ENCODE measurements at regions not wholly inside any gene's neighbourhood (a gene's known extent, or its start where the extent isn't known, plus 50 kb on each side); places are given as distances from the start of the nearest gene placed in this dataset.

GRCh38 chr7:69042138-69042537, 556.1 kb upstream of the AUTS2 start:
- H3K27ac ChIP-seq (ENCODE audit: low read length), result no peak overlapping the region
- no peaks in the 10 kb centered on the region for H3K4me1 ChIP-seq (ENCODE audit: insufficient read depth, low read length)
- no peak for DNase-seq
- H3K36me3 ChIP-seq (ENCODE audit: insufficient read depth, low read length), result no peaks in the 10 kb centered on the region
- no peaks in the 10 kb centered on the region for H4K20me1 ChIP-seq (ENCODE audit: insufficient read depth, low read length)
- H3K79me2 ChIP-seq (ENCODE audit: insufficient read depth, low read length), result no peaks in the 10 kb centered on the region
- peaks cover 3% of the 10 kb centered on the region for H3K27me3 ChIP-seq (ENCODE audit: insufficient read depth, low read length, poor library complexity)
- no peak overlapping the region for H2AFZ ChIP-seq (ENCODE audit: low read depth, low read length)
- no peak overlapping the region for H3K4me3 ChIP-seq (ENCODE audit: low read depth in 1 of 2, low read length in 2 of 2)
- ATAC-seq (ENCODE audit: insufficient read depth, low read depth), result no peak
- no peak overlapping the region for H3K9ac ChIP-seq (ENCODE audit: low read depth, low read length)
- no peak overlapping the region for H3K4me2 ChIP-seq (ENCODE audit: insufficient read depth, low read length)
- TF ChIP-seq CTCF (IDR thresholded peaks at IDR 0.05; ENCODE audit: borderline replicate concordance, extremely low read depth, low read length, poor library complexity, severe bottlenecking) (no peak), EZH2 (IDR thresholded peaks at IDR 0.05; ENCODE audit: borderline replicate concordance, low read depth, low read length, severe bottlenecking) (no peak)
- H3K9me3 ChIP-seq (ENCODE audit: insufficient read depth, low read length, severe bottlenecking), result peaks cover 4% of the 10 kb centered on the region

- Histone ChIP-seq H3K36me3 (ENCODE audit: insufficient read depth, low read length) (no peaks in the 10 kb centered on the region), H3K9me3 (ENCODE audit: insufficient read depth, low read length, severe bottlenecking) (peaks cover 3% of the 10 kb centered on the region), H3K9ac (ENCODE audit: low read depth, low read length) (no peak overlapping the region), H3K27me3 (ENCODE audit: insufficient read depth, low read length, poor library complexity) (no peaks in the 10 kb centered on the region), H3K4me3 (ENCODE audit: low read depth in 1 of 2, low read length in 2 of 2) (no peak overlapping the region), H3K79me2 (ENCODE audit: insufficient read depth, low read length) (no peaks in the 10 kb centered on the region), H2AFZ (ENCODE audit: low read depth, low read length) (no peak overlapping the region), H3K4me1 (ENCODE audit: insufficient read depth, low read length) (no peaks in the 10 kb centered on the region), H3K4me2 (ENCODE audit: insufficient read depth, low read length) (no peak overlapping the region), H3K27ac (ENCODE audit: low read length) (no peak overlapping the region), H4K20me1 (ENCODE audit: insufficient read depth, low read length) (no peaks in the 10 kb centered on the region)
- ATAC-seq (ENCODE audit: insufficient read depth, low read depth), result no peak
- TF ChIP-seq EZH2 (IDR thresholded peaks at IDR 0.05; ENCODE audit: borderline replicate concordance, low read depth, low read length, severe bottlenecking) (no peak), CTCF (IDR thresholded peaks at IDR 0.05; ENCODE audit: borderline replicate concordance, extremely low read depth, low read length, poor library complexity, severe bottlenecking) (no peak)
- DNase-seq, result no peak
These were observed 551.0 kb upstream of the AUTS2 start for GRCh38 chr7:69047151-69047754.

- Histone ChIP-seq H3K4me1 (ENCODE audit: insufficient read depth, low read length) (no peaks in the 10 kb centered on the region), H3K4me2 (ENCODE audit: insufficient read depth, low read length) (no peak overlapping the region), H3K27me3 (ENCODE audit: insufficient read depth, low read length, poor library complexity) (no peaks in the 10 kb centered on the region), H3K36me3 (ENCODE audit: insufficient read depth, low read length) (no peaks in the 10 kb centered on the region), H2AFZ (ENCODE audit: low read depth, low read length) (no peak overlapping the region), H3K4me3 (ENCODE audit: low read depth in 1 of 2, low read length in 2 of 2) (no peak overlapping the region), H3K27ac (ENCODE audit: low read length) (no peak overlapping the region), H3K79me2 (ENCODE audit: insufficient read depth, low read length) (no peaks in the 10 kb centered on the region), H3K9ac (ENCODE audit: low read depth, low read length) (no peak overlapping the region), H4K20me1 (ENCODE audit: insufficient read depth, low read length) (no peaks in the 10 kb centered on the region), H3K9me3 (ENCODE audit: insufficient read depth, low read length, severe bottlenecking) (no peaks in the 10 kb centered on the region)
- ATAC-seq (ENCODE audit: insufficient read depth, low read depth) (no peak), DNase-seq (no peak)
- no peak for TF ChIP-seq EZH2 (IDR thresholded peaks at IDR 0.05; ENCODE audit: borderline replicate concordance, low read depth, low read length, severe bottlenecking)
- no peak for TF ChIP-seq CTCF (IDR thresholded peaks at IDR 0.05; ENCODE audit: borderline replicate concordance, extremely low read depth, low read length, poor library complexity, severe bottlenecking)
These were observed 548.9 kb upstream of the AUTS2 start for GRCh38 chr7:69049326-69049725.

Data from DND-41 (cell line).